ENCODE measurements at regions not wholly inside any gene's neighbourhood (a gene's known extent, or its start where the extent isn't known, plus 50 kb on each side); places are given as distances from the start of the nearest gene placed in this dataset.

DNA sequence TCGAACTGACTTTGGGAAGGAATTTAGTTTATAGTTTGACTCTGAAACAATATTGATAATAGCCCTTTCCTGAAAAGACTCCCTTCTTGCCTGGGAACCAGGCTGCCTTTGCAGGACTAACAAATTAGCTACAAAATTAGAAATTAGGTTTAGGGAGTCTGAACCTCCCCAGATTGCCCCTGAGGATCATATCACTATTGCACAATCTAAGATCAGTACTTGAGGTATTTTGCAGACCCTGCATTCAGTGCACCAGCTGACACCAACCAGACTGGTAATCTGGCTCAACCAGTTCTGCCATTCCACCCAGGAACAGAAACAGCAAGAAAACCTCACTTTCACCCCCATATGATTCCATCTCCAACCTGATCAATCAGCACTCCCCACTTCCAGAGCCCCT lies 131.8 kb upstream of the GALNT5 start:
- Histone ChIP-seq H3K27ac (ENCODE audit: low read depth, low read length) (no peak overlapping the region), H3K4ac (ENCODE audit: low read depth, low read length) (no peak overlapping the region), H3K4me3 (ENCODE audit: low read length) (no peak overlapping the region), H2BK15ac (replicated peaks; ENCODE audit: low read depth) (no peak overlapping the region), H2AK5ac (ENCODE audit: low read length) (no peak overlapping the region), H3K79me2 (ENCODE audit: control insufficient read depth, insufficient read depth, low read length) (no peaks in the 10 kb centered on the region), H4K5ac (ENCODE audit: low read length) (no peak overlapping the region), H3K4me2 (ENCODE audit: low read length) (no peak overlapping the region), H3K79me1 (ENCODE audit: low read length) (no peaks in the 10 kb centered on the region), H2BK5ac (ENCODE audit: low read length) (no peak overlapping the region), H3K18ac (ENCODE audit: low read length) (no peak overlapping the region), H4K8ac (ENCODE audit: low read depth, low read length) (no peak overlapping the region), H3K23ac (ENCODE audit: low read length) (no peak overlapping the region), H3K27me3 (ENCODE audit: insufficient read depth, low read length, poor library complexity) (no peaks in the 10 kb centered on the region), H2BK120ac (ENCODE audit: low read depth, low read length) (no peak overlapping the region), H3K9ac (ENCODE audit: low read length) (no peak overlapping the region), H3K36me3 (ENCODE audit: control insufficient read depth, insufficient read depth, low read length) (no peaks in the 10 kb centered on the region), H3K4me1 (ENCODE audit: control insufficient read depth, low read depth, low read length) (no peaks in the 10 kb centered on the region), H3K56ac (ENCODE audit: low read length) (no peak overlapping the region)
- DNase-seq = no peak
- no CpG with 5 or more reads among the region's 1 CpG for WGBS (ENCODE audit: extremely low coverage, insufficient coverage, low lambda C conversion rate)

DNA sequence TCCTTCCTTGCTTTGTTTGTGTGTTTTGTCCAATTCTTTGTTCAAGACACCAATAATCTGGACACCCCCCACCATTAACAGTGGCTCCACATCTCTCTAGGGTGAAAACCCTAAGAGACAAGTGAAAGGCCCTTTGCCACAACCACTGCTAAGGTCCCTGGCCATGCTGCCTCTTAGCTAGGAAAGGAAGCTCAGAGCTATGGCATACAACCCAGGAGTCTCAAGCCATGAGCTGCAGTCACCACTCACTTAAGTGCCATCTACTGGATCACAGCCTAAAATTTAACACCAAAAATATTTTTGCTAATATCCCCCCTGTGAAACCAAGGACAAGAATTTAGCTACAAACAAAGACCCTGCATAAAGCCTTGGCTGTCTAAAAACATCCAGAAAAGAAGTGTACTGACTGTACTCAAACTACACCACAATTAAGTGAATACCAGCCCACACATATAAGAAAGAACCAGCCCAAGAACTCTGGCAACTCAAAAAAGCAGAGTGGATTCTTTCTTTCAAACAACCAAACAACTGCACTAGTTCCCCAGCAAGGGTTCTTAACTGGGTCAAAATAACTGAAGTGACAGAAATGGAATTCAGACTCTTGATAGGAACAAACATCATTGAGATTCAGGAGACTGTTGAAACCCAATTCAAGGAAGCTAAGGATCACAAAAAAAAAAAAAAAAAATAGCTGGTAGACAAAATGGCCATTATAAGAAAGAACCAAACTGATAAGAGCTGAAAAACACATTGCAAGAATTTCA lies 130.1 kb upstream of the GALNT5 start:
- no peak overlapping the region for H3K4ac ChIP-seq (ENCODE audit: low read depth, low read length)
- no peak overlapping the region for H2BK5ac ChIP-seq (ENCODE audit: low read length)
- H2BK120ac ChIP-seq (ENCODE audit: low read depth, low read length) = no peak overlapping the region
- no peaks in the 10 kb centered on the region for H3K79me1 ChIP-seq (ENCODE audit: low read length)
- H3K9ac ChIP-seq (ENCODE audit: low read length) = no peak overlapping the region
- no peak overlapping the region for H2AK5ac ChIP-seq (ENCODE audit: low read length)
- no peaks in the 10 kb centered on the region for H3K27me3 ChIP-seq (ENCODE audit: insufficient read depth, low read length, poor library complexity)
- no peaks in the 10 kb centered on the region for H3K36me3 ChIP-seq (ENCODE audit: control insufficient read depth, insufficient read depth, low read length)
- H3K4me1 ChIP-seq (ENCODE audit: control insufficient read depth, low read depth, low read length) = no peaks in the 10 kb centered on the region
- no peak for DNase-seq
- H3K4me2 ChIP-seq (ENCODE audit: low read length) = no peak overlapping the region
- H3K18ac ChIP-seq (ENCODE audit: low read length) = no peak overlapping the region
- no peak overlapping the region for H4K5ac ChIP-seq (ENCODE audit: low read length)
- H3K27ac ChIP-seq (ENCODE audit: low read depth, low read length) = no peak overlapping the region
- H3K23ac ChIP-seq (ENCODE audit: low read length) = no peak overlapping the region
- no peak overlapping the region for H3K56ac ChIP-seq (ENCODE audit: low read length)
- H4K8ac ChIP-seq (ENCODE audit: low read depth, low read length) = no peak overlapping the region
- no peak overlapping the region for H3K4me3 ChIP-seq (ENCODE audit: low read length)
- no peak overlapping the region for H2BK15ac ChIP-seq (replicated peaks; ENCODE audit: low read depth)
- H3K79me2 ChIP-seq (ENCODE audit: control insufficient read depth, insufficient read depth, low read length) = no peaks in the 10 kb centered on the region

DNA sequence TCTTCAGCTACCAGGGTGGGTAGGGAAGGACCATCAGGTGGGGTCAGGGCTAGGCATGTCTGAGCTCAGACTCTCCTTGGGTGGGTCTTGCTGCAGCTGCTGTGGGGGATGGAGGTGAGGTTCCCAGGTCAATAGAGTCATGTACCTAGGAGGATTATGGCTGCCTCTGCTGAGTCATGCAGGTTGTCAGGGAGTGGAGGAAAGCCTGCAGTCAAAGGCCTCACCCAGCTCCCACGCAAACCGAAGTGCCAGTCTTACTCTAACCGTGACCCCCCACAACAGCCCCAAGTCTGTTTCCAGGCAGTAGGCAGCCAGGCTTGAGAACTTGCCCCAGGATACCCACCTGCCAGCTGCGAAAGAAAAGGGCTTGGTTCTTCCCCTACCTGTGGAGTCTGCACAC lies 113.6 kb upstream of the GALNT5 start:
- no peak overlapping the region for H3K4me3 ChIP-seq (ENCODE audit: low read length)
- H3K4ac ChIP-seq (ENCODE audit: low read depth, low read length) = no peak overlapping the region
- no peaks in the 10 kb centered on the region for H3K36me3 ChIP-seq (ENCODE audit: control insufficient read depth, insufficient read depth, low read length)
- H3K23ac ChIP-seq (ENCODE audit: low read length) = no peak overlapping the region
- H3K79me2 ChIP-seq (ENCODE audit: control insufficient read depth, insufficient read depth, low read length) = no peaks in the 10 kb centered on the region
- no peak overlapping the region for H3K18ac ChIP-seq (ENCODE audit: low read length)
- H3K56ac ChIP-seq (ENCODE audit: low read length) = no peak overlapping the region
- no peak overlapping the region for H2BK120ac ChIP-seq (ENCODE audit: low read depth, low read length)
- no peak overlapping the region for H2AK5ac ChIP-seq (ENCODE audit: low read length)
- H3K79me1 ChIP-seq (ENCODE audit: low read length) = no peaks in the 10 kb centered on the region
- H3K4me1 ChIP-seq (ENCODE audit: control insufficient read depth, low read depth, low read length) = no peaks in the 10 kb centered on the region
- H3K27ac ChIP-seq (ENCODE audit: low read depth, low read length) = no peak overlapping the region
- H4K8ac ChIP-seq (ENCODE audit: low read depth, low read length) = no peak overlapping the region
- no peak overlapping the region for H3K4me2 ChIP-seq (ENCODE audit: low read length)
- H4K5ac ChIP-seq (ENCODE audit: low read length) = no peak overlapping the region
- H3K9ac ChIP-seq (ENCODE audit: low read length) = no peak overlapping the region
- no peaks in the 10 kb centered on the region for H3K27me3 ChIP-seq (ENCODE audit: insufficient read depth, low read length, poor library complexity)
- H2BK5ac ChIP-seq (ENCODE audit: low read length) = no peak overlapping the region
- no peak overlapping the region for H2BK15ac ChIP-seq (replicated peaks; ENCODE audit: low read depth)
- no CpG with 5 or more reads among the region's 4 CpGs for WGBS (ENCODE audit: extremely low coverage, insufficient coverage, low lambda C conversion rate)
- DNase-seq = no peak

DNA sequence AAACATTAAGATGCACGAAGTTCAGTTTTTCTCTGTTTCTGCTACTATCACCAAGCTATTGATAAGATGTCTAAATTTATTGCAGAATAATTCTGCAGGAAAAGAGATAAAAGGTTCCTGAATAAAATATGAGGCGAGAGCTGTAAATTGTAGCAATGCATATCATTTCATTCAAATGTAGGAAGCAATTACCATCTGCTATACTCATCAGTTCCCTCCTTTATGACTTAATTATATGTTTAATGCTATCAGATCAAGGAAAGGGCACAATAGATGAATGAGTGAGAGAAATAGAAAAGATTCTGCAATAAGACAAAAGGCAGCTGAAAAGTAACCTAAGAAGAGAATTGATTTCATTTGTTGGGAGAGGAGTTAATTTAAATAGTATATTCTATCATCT lies 108.2 kb upstream of the GALNT5 start:
- Histone ChIP-seq H2BK120ac (ENCODE audit: low read depth, low read length) (no peak overlapping the region), H3K4me1 (ENCODE audit: control insufficient read depth, low read depth, low read length) (peaks cover 2% of the 10 kb centered on the region), H2BK5ac (ENCODE audit: low read length) (no peak overlapping the region), H4K5ac (ENCODE audit: low read length) (no peak overlapping the region), H3K36me3 (ENCODE audit: control insufficient read depth, insufficient read depth, low read length) (no peaks in the 10 kb centered on the region), H3K18ac (ENCODE audit: low read length) (no peak overlapping the region), H2AK5ac (ENCODE audit: low read length) (no peak overlapping the region), H3K27ac (ENCODE audit: low read depth, low read length) (no peak overlapping the region), H3K9ac (ENCODE audit: low read length) (no peak overlapping the region), H3K23ac (ENCODE audit: low read length) (no peak overlapping the region), H3K27me3 (ENCODE audit: insufficient read depth, low read length, poor library complexity) (no peaks in the 10 kb centered on the region), H3K79me2 (ENCODE audit: control insufficient read depth, insufficient read depth, low read length) (no peaks in the 10 kb centered on the region), H3K4ac (ENCODE audit: low read depth, low read length) (no peak overlapping the region), H3K4me2 (ENCODE audit: low read length) (no peak overlapping the region), H4K8ac (ENCODE audit: low read depth, low read length) (no peak overlapping the region), H3K4me3 (ENCODE audit: low read length) (no peak overlapping the region), H3K56ac (ENCODE audit: low read length) (no peak overlapping the region), H2BK15ac (replicated peaks; ENCODE audit: low read depth) (no peak overlapping the region), H3K79me1 (ENCODE audit: low read length) (no peaks in the 10 kb centered on the region)
- WGBS (ENCODE audit: extremely low coverage, insufficient coverage, low lambda C conversion rate) = no CpG with 5 or more reads among the region's 2 CpGs
- DNase-seq = no peak

DNA sequence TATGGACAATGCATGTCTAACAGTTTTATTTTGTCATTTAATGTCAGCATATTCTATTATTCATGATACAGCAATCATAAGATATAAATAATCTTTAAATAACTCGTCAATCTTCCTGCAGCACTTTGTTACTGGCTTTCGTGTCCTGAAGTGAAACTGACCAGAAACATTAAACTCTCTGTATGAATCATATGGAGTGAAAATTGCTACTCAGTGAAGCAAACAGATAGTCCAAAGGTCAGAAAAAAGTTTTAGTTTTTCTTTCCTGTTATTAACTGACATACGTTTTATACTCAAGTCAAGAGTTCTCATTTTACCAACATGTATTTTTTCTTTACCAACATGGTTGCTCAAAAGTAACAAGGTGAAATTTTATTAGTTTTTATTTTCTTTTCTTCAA lies 106.8 kb upstream of the GALNT5 start:
- DNase-seq = no peak
- H3K79me2 ChIP-seq (ENCODE audit: control insufficient read depth, insufficient read depth, low read length) = no peaks in the 10 kb centered on the region
- H2BK5ac ChIP-seq (ENCODE audit: low read length) = no peak overlapping the region
- H3K27ac ChIP-seq (ENCODE audit: low read depth, low read length) = no peak overlapping the region
- H3K4me2 ChIP-seq (ENCODE audit: low read length) = no peak overlapping the region
- no peaks in the 10 kb centered on the region for H3K79me1 ChIP-seq (ENCODE audit: low read length)
- no peak overlapping the region for H3K56ac ChIP-seq (ENCODE audit: low read length)
- H2BK120ac ChIP-seq (ENCODE audit: low read depth, low read length) = no peak overlapping the region
- peaks cover 2% of the 10 kb centered on the region for H3K4me1 ChIP-seq (ENCODE audit: control insufficient read depth, low read depth, low read length)
- no peak overlapping the region for H3K9ac ChIP-seq (ENCODE audit: low read length)
- H3K4me3 ChIP-seq (ENCODE audit: low read length) = no peak overlapping the region
- no peak overlapping the region for H3K18ac ChIP-seq (ENCODE audit: low read length)
- no peak overlapping the region for H2BK15ac ChIP-seq (replicated peaks; ENCODE audit: low read depth)
- H4K8ac ChIP-seq (ENCODE audit: low read depth, low read length) = no peak overlapping the region
- H4K5ac ChIP-seq (ENCODE audit: low read length) = no peak overlapping the region
- no peaks in the 10 kb centered on the region for H3K27me3 ChIP-seq (ENCODE audit: insufficient read depth, low read length, poor library complexity)
- H3K4ac ChIP-seq (ENCODE audit: low read depth, low read length) = no peak overlapping the region
- WGBS (ENCODE audit: extremely low coverage, insufficient coverage, low lambda C conversion rate) = no CpG with 5 or more reads among the region's 3 CpGs
- H3K23ac ChIP-seq (ENCODE audit: low read length) = no peak overlapping the region
- no peak overlapping the region for H2AK5ac ChIP-seq (ENCODE audit: low read length)
- H3K36me3 ChIP-seq (ENCODE audit: control insufficient read depth, insufficient read depth, low read length) = no peaks in the 10 kb centered on the region

DNA sequence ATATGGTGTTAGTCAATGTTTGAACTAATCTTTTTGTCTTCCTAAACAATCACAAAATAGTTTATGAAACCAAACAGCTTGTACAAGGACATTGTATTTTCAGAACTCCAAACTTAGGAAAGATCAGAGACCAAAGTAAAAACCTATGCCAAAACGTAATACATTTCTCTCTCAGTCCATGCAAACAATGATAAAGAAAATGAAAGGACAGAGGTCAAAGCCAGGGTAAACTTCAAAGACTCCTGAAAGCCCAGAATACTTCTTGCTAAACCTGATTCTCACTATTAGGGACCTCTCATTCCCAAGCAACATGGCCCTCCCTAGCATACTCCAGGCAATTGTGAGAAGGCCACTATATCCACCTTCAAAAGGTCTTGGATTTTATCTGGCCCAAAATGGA lies 105.1 kb upstream of the GALNT5 start:
- Histone ChIP-seq H3K27me3 (ENCODE audit: insufficient read depth, low read length, poor library complexity) (no peaks in the 10 kb centered on the region), H2AK5ac (ENCODE audit: low read length) (no peak overlapping the region), H3K4ac (ENCODE audit: low read depth, low read length) (no peak overlapping the region), H3K4me2 (ENCODE audit: low read length) (no peak overlapping the region), H3K9ac (ENCODE audit: low read length) (no peak overlapping the region), H3K18ac (ENCODE audit: low read length) (no peak overlapping the region), H2BK5ac (ENCODE audit: low read length) (no peak overlapping the region), H2BK15ac (replicated peaks; ENCODE audit: low read depth) (no peak overlapping the region), H4K5ac (ENCODE audit: low read length) (no peak overlapping the region), H3K4me3 (ENCODE audit: low read length) (no peak overlapping the region), H2BK120ac (ENCODE audit: low read depth, low read length) (no peak overlapping the region), H3K56ac (ENCODE audit: low read length) (no peak overlapping the region), H3K79me2 (ENCODE audit: control insufficient read depth, insufficient read depth, low read length) (no peaks in the 10 kb centered on the region), H3K79me1 (ENCODE audit: low read length) (no peaks in the 10 kb centered on the region), H3K36me3 (ENCODE audit: control insufficient read depth, insufficient read depth, low read length) (no peaks in the 10 kb centered on the region), H4K8ac (ENCODE audit: low read depth, low read length) (no peak overlapping the region), H3K23ac (ENCODE audit: low read length) (no peak overlapping the region), H3K4me1 (ENCODE audit: control insufficient read depth, low read depth, low read length) (peaks cover 2% of the 10 kb centered on the region), H3K27ac (ENCODE audit: low read depth, low read length) (no peak overlapping the region)
- WGBS (ENCODE audit: extremely low coverage, insufficient coverage, low lambda C conversion rate) = no CpG with 5 or more reads among the region's 1 CpG
- no peak for DNase-seq
